Neuronal stem cell (in vitro differentiated cells): ENCODE measurements at regions not wholly inside any gene's neighbourhood (a gene's known extent, or its start where the extent isn't known, plus 50 kb on each side); places are given as distances from the start of the nearest gene placed in this dataset.

Source experiments
- DNase-seq: peaks from one replicate; pipeline ENCODE4 v3.0.0-alpha.2; 2013; ENCODE audit warnings: low spot score
- H2AFZ ChIP-seq: one replicate; pipeline ENCODE4 v1.6.1; 2013; ENCODE audit warnings: mild to moderate bottlenecking, low read length, inconsistent platforms
- H2AK5ac ChIP-seq: 2 replicates; pipeline ENCODE4 v1.6.1; 2013; ENCODE audit warnings: low read depth, mild to moderate bottlenecking, inconsistent platforms, low read length, moderate library complexity, mixed read lengths
- H2BK120ac ChIP-seq: 2 replicates; pipeline ENCODE4 v1.6.1; 2013; ENCODE audit warnings: low read depth, mild to moderate bottlenecking, inconsistent platforms, low read length, moderate library complexity, mixed read lengths
- H2BK12ac ChIP-seq: one replicate; pipeline ENCODE4 v1.6.1; 2013; ENCODE audit warnings: low read length, inconsistent platforms
- H2BK15ac ChIP-seq: 2 replicates; pipeline ENCODE4 v1.6.1; 2013; ENCODE audit warnings: mild to moderate bottlenecking, low read length, inconsistent platforms, mixed read lengths
- H2BK5ac ChIP-seq: one replicate; pipeline ENCODE4 v1.6.1; 2013; ENCODE audit warnings: inconsistent platforms, mild to moderate bottlenecking, low read length, moderate library complexity
- H3K14ac ChIP-seq: one replicate; pipeline ENCODE4 v1.6.1; 2013; ENCODE audit warnings: low read length, inconsistent platforms
- H3K18ac ChIP-seq: 2 replicates; pipeline ENCODE4 v1.6.1; 2013; ENCODE audit warnings: low read length, inconsistent platforms
- H3K23ac ChIP-seq: 2 replicates; pipeline ENCODE4 v1.6.1; 2013; ENCODE audit warnings: low read depth, mild to moderate bottlenecking, mixed read lengths, low read length, inconsistent platforms; ENCODE audit not compliant: poor library complexity
- H3K27ac ChIP-seq: replicated peaks from 3 replicates; pipeline ENCODE4 v1.5.1; 2013; ENCODE audit warnings: low read length, inconsistent platforms
- H3K27me3 ChIP-seq, 3 experiments: 2 replicates each; pipeline ENCODE4 v1.6.1; 2013; ENCODE audit warnings: low read length in 3 of 3, mild to moderate bottlenecking in 2 of 3, inconsistent platforms in 1 of 3, low read depth in 1 of 3, mixed read lengths in 1 of 3, moderate library complexity in 1 of 3; ENCODE audit not compliant: control insufficient read depth in 3 of 3, insufficient read depth in 3 of 3
- H3K36me3 ChIP-seq, 2 donors: replicated peaks in 1 of 2; 2 replicates each; pipeline ENCODE4 v1.6.1; 2013; ENCODE audit warnings: low read length in 2 of 2; ENCODE audit not compliant: control insufficient read depth in 2 of 2, insufficient read depth in 2 of 2
- H3K4ac ChIP-seq: 2 replicates; pipeline ENCODE4 v1.6.1; 2013; ENCODE audit warnings: inconsistent platforms, mild to moderate bottlenecking, low read length, moderate library complexity
- H3K4me1 ChIP-seq, 2 donors: 1 replicate in 1 of 2; 2 replicates in 1 of 2; pipeline ENCODE4 v1.6.1; 2013; ENCODE audit warnings: low read length in 2 of 2, low read depth in 1 of 2; ENCODE audit not compliant: control insufficient read depth in 2 of 2, insufficient read depth in 1 of 2
- H3K4me2 ChIP-seq: one replicate; pipeline ENCODE4 v1.6.1; 2013; ENCODE audit warnings: mild to moderate bottlenecking, low read length, inconsistent platforms; ENCODE audit not compliant: insufficient read depth, poor library complexity, severe bottlenecking
- H3K4me3 ChIP-seq, 2 donors: 2 replicates each; pipeline ENCODE4 v1.5.1; 2013; ENCODE audit warnings: low read length in 2 of 2, mild to moderate bottlenecking in 2 of 2, inconsistent platforms in 1 of 2, moderate library complexity in 1 of 2
- H3K79me1 ChIP-seq: one replicate; pipeline ENCODE4 v1.6.1; 2013; ENCODE audit warnings: low read depth, mild to moderate bottlenecking, inconsistent platforms, low read length, moderate library complexity
- H3K9ac ChIP-seq: one replicate; pipeline ENCODE4 v1.6.1; 2013; ENCODE audit warnings: mild to moderate bottlenecking, low read depth, low read length, inconsistent platforms; ENCODE audit not compliant: poor library complexity
- H3K9me3 ChIP-seq, 2 donors: replicated peaks in 1 of 2; 2 replicates each; pipeline versions ENCODE3 to v1.6.1; 2013; ENCODE audit warnings: low read length in 2 of 2, mild to moderate bottlenecking in 2 of 2, inconsistent platforms in 1 of 2, low read depth in 1 of 2, mixed read lengths in 1 of 2, moderate library complexity in 1 of 2; ENCODE audit not compliant: control insufficient read depth in 2 of 2, insufficient read depth in 1 of 2
- H4K8ac ChIP-seq: one replicate; pipeline ENCODE4 v1.6.1; 2013; ENCODE audit warnings: low read depth, mild to moderate bottlenecking, inconsistent platforms, low read length, moderate library complexity
- H4K91ac ChIP-seq: one replicate; pipeline ENCODE4 v1.6.1; 2013; ENCODE audit warnings: low read length, low read depth, mild to moderate bottlenecking, inconsistent platforms; ENCODE audit not compliant: poor library complexity
- WGBS, 2 donors: extraction: QIAGEN DNeasy Blood & Tissue Kit; methylation state at CpG; one replicate each; pipeline ENCODE4 v1.1.7; 2013; ENCODE audit warnings: missing lambda C conversion rate in 2 of 2, mixed read lengths in 1 of 2; ENCODE audit not compliant: insufficient read length in 2 of 2, insufficient replicate concordance in 1 of 2; ENCODE audit errors: extremely low coverage in 2 of 2; 5-methylcytosine and 5-hydroxymethylcytosine counted together

- Histone ChIP-seq H3K4me2 (no peak overlapping the region), H3K9me3 (no peaks in the 10 kb centered on the region), H3K4ac (no peak overlapping the region), H3K36me3 (no peaks in the 10 kb centered on the region), H2AK5ac (no peak overlapping the region), H3K4me1 (no peaks in the 10 kb centered on the region), H3K4me3 (no peak overlapping the region), H3K14ac (no peak overlapping the region), H3K79me1 (no peaks in the 10 kb centered on the region), H2BK15ac (no peak overlapping the region), H2BK12ac (no peak overlapping the region), H3K18ac (no peak overlapping the region), H3K23ac (no peak overlapping the region), H3K27ac (no peak overlapping the region), H2BK120ac (no peak overlapping the region), H4K91ac (no peak overlapping the region), H2AFZ (no peak overlapping the region), H4K8ac (no peak overlapping the region), H3K9ac (no peak overlapping the region), H2BK5ac (no peak overlapping the region), H3K27me3 (no peaks in the 10 kb centered on the region)
- no peak for DNase-seq
- WGBS, 2 donors: no CpG with 5 or more reads among the region's 3 CpGs
Observed at GRCh38 chr14:25800841-25801240, 750.9 kb upstream of the STXBP6 start.

GRCh38 chr14:25788252-25788651 lies 738.3 kb upstream of the STXBP6 start:
- Histone ChIP-seq H2BK15ac (no peak overlapping the region), H3K4me2 (no peak overlapping the region), H3K27me3 (no peaks in the 10 kb centered on the region), H3K9ac (no peak overlapping the region), H4K8ac (no peak overlapping the region), H3K36me3 (no peaks in the 10 kb centered on the region), H3K14ac (no peak overlapping the region), H3K9me3 (peaks cover 0 to 8% of the 10 kb centered on the region in 2 donors), H2BK120ac (no peak overlapping the region), H4K91ac (no peak overlapping the region), H2AFZ (no peak overlapping the region), H3K23ac (no peak overlapping the region), H3K4me1 (no peaks in the 10 kb centered on the region), H3K27ac (no peak overlapping the region), H2AK5ac (no peak overlapping the region), H3K18ac (no peak overlapping the region), H2BK5ac (no peak overlapping the region), H3K79me1 (no peaks in the 10 kb centered on the region), H3K4me3 (no peak overlapping the region), H3K4ac (no peak overlapping the region), H2BK12ac (no peak overlapping the region)
- WGBS, 2 donors: no CpG with 5 or more reads among the region's 1 CpG
- DNase-seq: no peak

DNA sequence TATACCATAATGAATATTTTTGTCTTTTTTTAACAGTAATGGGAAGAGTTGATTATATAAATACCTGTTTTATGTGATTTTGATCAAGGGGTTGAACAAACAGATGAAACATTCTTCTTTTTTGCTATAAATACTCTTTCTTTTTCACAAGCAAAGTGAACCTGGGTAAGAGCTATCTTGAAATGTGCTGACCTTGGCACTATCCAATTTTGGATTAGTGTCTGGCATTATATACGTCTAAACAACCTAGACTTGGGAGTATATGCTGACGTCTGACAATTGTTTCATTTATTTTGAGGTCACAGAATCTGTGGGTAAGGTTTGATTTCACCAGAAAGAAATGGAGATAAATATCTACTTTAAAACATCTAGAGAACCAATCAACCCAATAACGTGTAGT lies 716.0 kb upstream of the STXBP6 start:
- Histone ChIP-seq H3K18ac (no peak overlapping the region), H3K4me2 (no peak overlapping the region), H2BK12ac (no peak overlapping the region), H3K9me3 (no peaks in the 10 kb centered on the region), H4K8ac (no peak overlapping the region), H3K27ac (no peak overlapping the region), H3K14ac (no peak overlapping the region), H2BK120ac (no peak overlapping the region), H3K36me3 (no peaks in the 10 kb centered on the region), H3K4me1 (peaks cover 3 to 7% of the 10 kb centered on the region in 2 donors), H2AFZ (no peak overlapping the region), H3K23ac (no peak overlapping the region), H2BK5ac (no peak overlapping the region), H3K27me3 (no peaks in the 10 kb centered on the region), H3K79me1 (no peaks in the 10 kb centered on the region), H2AK5ac (no peak overlapping the region), H3K4me3 (no peak overlapping the region), H2BK15ac (no peak overlapping the region), H3K4ac (no peak overlapping the region), H4K91ac (no peak overlapping the region), H3K9ac (no peak overlapping the region)
- WGBS, 2 donors: no CpG with 5 or more reads among the region's 3 CpGs
- DNase-seq: no peak

DNA sequence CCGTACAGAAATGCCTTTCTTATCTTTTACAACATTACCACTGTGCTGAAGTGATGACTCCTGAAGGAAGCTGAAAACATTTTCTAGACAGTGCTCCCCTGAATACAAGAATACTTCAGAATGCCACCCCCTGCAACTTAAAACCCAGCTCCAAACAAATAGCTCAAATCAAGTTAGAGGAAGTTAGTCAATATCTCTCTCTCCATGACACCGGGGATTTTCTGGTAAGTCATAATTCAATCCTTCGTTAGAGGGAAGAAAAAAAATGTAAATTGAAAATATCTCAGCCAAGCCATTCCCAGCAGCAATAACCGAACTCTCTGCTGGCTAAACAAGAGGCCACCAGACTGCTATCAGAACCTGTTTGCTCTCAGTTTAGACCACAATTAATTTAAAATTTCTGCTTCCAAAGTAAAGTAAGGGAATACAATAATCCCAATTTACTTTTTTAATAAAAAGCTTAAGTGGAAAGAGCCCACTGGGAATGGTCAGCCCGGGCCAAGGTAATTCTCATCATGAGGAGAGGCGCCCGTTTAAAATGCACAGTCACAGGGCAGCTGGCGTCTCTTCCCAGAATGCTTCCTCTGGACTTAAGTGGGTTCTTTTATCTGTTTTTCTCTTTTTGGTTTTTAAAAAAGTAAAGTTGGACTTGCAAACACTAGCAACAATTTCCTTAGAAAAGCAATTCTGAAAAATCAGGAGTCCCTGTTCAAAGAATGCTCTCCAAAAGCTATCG lies 710.1 kb upstream of the STXBP6 start:
- no peak overlapping the region for H3K23ac ChIP-seq
- no peak overlapping the region for H4K8ac ChIP-seq
- no peak overlapping the region for H3K4me2 ChIP-seq
- WGBS, 2 donors: no CpG with 5 or more reads among the region's 9 CpGs
- H3K27ac ChIP-seq: no peak overlapping the region
- no peak overlapping the region for H4K91ac ChIP-seq
- no peaks in the 10 kb centered on the region for H3K9me3 ChIP-seq
- H2BK120ac ChIP-seq: no peak overlapping the region
- H3K14ac ChIP-seq: no peak overlapping the region
- H3K4ac ChIP-seq: no peak overlapping the region
- no peak overlapping the region for H3K18ac ChIP-seq
- DNase-seq: no peak
- H2AFZ ChIP-seq: no peak overlapping the region
- H3K79me1 ChIP-seq: no peaks in the 10 kb centered on the region
- H3K9ac ChIP-seq: no peak overlapping the region
- no peaks in the 10 kb centered on the region for H3K27me3 ChIP-seq
- peaks cover 2 to 11% of the 10 kb centered on the region in 2 donors for H3K4me1 ChIP-seq
- no peak overlapping the region for H2BK12ac ChIP-seq
- no peak overlapping the region for H2BK5ac ChIP-seq
- H2BK15ac ChIP-seq: no peak overlapping the region
- no peak overlapping the region for H3K4me3 ChIP-seq
- H3K36me3 ChIP-seq: no peaks in the 10 kb centered on the region
- no peak overlapping the region for H2AK5ac ChIP-seq
